Gastrocnemius medialis (tissue), 4 donors: ENCODE measurements at regions not wholly inside any gene's neighbourhood (a gene's known extent, or its start where the extent isn't known, plus 50 kb on each side); places are given as distances from the start of the nearest gene placed in this dataset.

Experiments used
- CTCF ChIP-seq, 5 experiments: fragments of 450-650 bp in 3 of 5; fragments of 200-600 bp in 2 of 5; sonication (generic) in 2 of 5; IDR thresholded peaks in 4 of 5; conservative IDR thresholded peaks in 1 of 5; 1 replicate in 4 of 5; 2 replicates in 1 of 5; pipeline ENCODE4 v1.5.1; 2016 to 2019; ENCODE audit warnings: antibody characterized with exemption in 5 of 5, mild to moderate bottlenecking in 3 of 5, moderate library complexity in 3 of 5
- POLR2A ChIP-seq, 2 donors: fragments of 450-650 bp; IDR thresholded peaks; one replicate each; pipeline ENCODE4 v1.6.1; 2017; ENCODE audit warnings: antibody characterized with exemption in 2 of 2, mild to moderate bottlenecking in 2 of 2, moderate library complexity in 2 of 2

DNA sequence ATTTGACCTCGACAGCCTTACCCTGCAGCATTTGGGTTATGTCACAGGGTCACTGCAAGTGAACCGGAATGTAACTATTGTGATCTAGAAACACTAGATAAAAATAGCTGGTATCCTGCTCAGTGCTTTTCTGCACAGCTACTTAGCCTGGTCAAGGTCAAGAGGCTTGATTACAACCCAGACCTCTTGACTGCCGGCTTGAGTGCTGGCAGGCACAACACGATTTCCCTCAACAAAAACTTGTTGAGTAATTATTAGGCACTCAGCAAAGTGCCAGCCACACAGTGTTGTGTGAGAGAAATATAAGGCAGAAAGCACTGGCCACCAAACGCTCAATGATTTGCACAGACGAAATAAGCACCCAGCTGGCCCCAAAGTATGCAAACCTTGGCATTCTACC lies 156.7 kb downstream of the NUAK1 start:
- TF ChIP-seq POLR2A (IDR thresholded peaks at IDR 0.05) (no peak), CTCF (IDR thresholded peaks at IDR 0.05 in 4 of 5, conservative IDR thresholded peaks at IDR 0.05 in 1 of 5) (no peak)
